Stimulated activated CD4-positive, alpha-beta T cell treated with anti-CD3 and anti-CD28 coated beads, Interleukin-4, amount 100 ng/mL, for 1 hour (primary cell): ENCODE measurements at regions not wholly inside any gene's neighbourhood (a gene's known extent, or its start where the extent isn't known, plus 50 kb on each side); places are given as distances from the start of the nearest gene placed in this dataset.

Experiments
- DNase-seq: peaks from one replicate; pipeline ENCODE4 v3.0.0-alpha.2; 2020

- no peak for DNase-seq
Measured at GRCh38 chr4:182124359-182124758, 118.8 kb upstream of the TENM3 start.

- no peak for DNase-seq
Measured at GRCh38 chr4:182126096-182126495, 117.1 kb upstream of the TENM3 start.

GRCh38 chr4:182126603-182127002, 116.6 kb upstream of the TENM3 start:
- no peak for DNase-seq

GRCh38 chr4:182133033-182133432, 110.2 kb upstream of the TENM3 start:
- DNase-seq = no peak

- no peak for DNase-seq
Measured at GRCh38 chr4:182134261-182134660, 108.9 kb upstream of the TENM3 start.

- DNase-seq = no peak
Measured at GRCh38 chr4:182136201-182136600, 107.0 kb upstream of the TENM3 start.

GRCh38 chr4:182137343-182137742, 105.9 kb upstream of the TENM3 start:
- DNase-seq = no peak

- DNase-seq = no peak
Measured at GRCh38 chr4:182139491-182139890, 103.7 kb upstream of the TENM3 start.

GRCh38 chr4:182140547-182140946, 102.7 kb upstream of the TENM3 start:
- DNase-seq = no peak

- DNase-seq = no peak
Measured at GRCh38 chr4:182141061-182141460, 102.1 kb upstream of the TENM3 start.

- no peak for DNase-seq
Measured at GRCh38 chr4:182142176-182143085, 100.8 kb upstream of the TENM3 start.

- DNase-seq = no peak
Measured at GRCh38 chr4:182143086-182143821, 99.9 kb upstream of the TENM3 start.

GRCh38 chr4:182143822-182144625, 99.2 kb upstream of the TENM3 start:
- DNase-seq = no peak

- DNase-seq = no peak
Measured at GRCh38 chr4:182144626-182145333, 98.4 kb upstream of the TENM3 start.

- DNase-seq = no peak
Measured at GRCh38 chr4:182145334-182145905, 97.8 kb upstream of the TENM3 start.

GRCh38 chr4:182147391-182147790, 95.8 kb upstream of the TENM3 start:
- DNase-seq = no peak

GRCh38 chr4:182150645-182151044, 92.6 kb upstream of the TENM3 start:
- DNase-seq = no peak

- DNase-seq = no peak
Measured at GRCh38 chr4:182155806-182156205, 87.4 kb upstream of the TENM3 start.

GRCh38 chr4:182163180-182163579, 80.0 kb upstream of the TENM3 start:
- DNase-seq = no peak

GRCh38 chr4:182169572-182169971, 73.6 kb upstream of the TENM3 start:
- no peak for DNase-seq

- no peak for DNase-seq
Measured at GRCh38 chr4:182169987-182170386, 73.2 kb upstream of the TENM3 start.

GRCh38 chr4:182170417-182170935, 72.7 kb upstream of the TENM3 start:
- no peak for DNase-seq
